ENCODE measurements at regions not wholly inside any gene's neighbourhood (a gene's known extent, or its start where the extent isn't known, plus 50 kb on each side); places are given as distances from the start of the nearest gene placed in this dataset.

GRCh38 chr11:122323754-122324421 lies 207.9 kb upstream of the BLID start:
- Histone ChIP-seq H3K4me3 (ENCODE audit: control insufficient read depth in 2 of 3, extremely low read depth in 1 of 3, insufficient read depth in 2 of 3, low read depth in 1 of 3, low read length in 3 of 3) (no peak overlapping the region), H3K4me1 (ENCODE audit: control insufficient read depth, extremely low read depth, insufficient read depth, low read length) (no peaks in the 10 kb centered on the region), H3K36me3 (ENCODE audit: control insufficient read depth in 2 of 2, extremely low read depth in 1 of 2, insufficient read depth in 2 of 2, low read length in 2 of 2) (no peaks in the 10 kb centered on the region), H2AFZ (ENCODE audit: control insufficient read depth, low read length) (no peak overlapping the region), H3K27ac (ENCODE audit: control insufficient read depth, insufficient read depth, low read length) (no peak overlapping the region), H4K20me1 (ENCODE audit: control insufficient read depth, extremely low read depth, insufficient read depth, low read length) (no peaks in the 10 kb centered on the region), H3K9me1 (ENCODE audit: control insufficient read depth, extremely low read depth, insufficient read depth, low read length) (no peaks in the 10 kb centered on the region), H3K9ac (ENCODE audit: control insufficient read depth, extremely low read depth, insufficient read depth, low read length) (no peak overlapping the region), H3K9me3 (ENCODE audit: control insufficient read depth, low read depth, low read length) (no peaks in the 10 kb centered on the region), H3K4me2 (ENCODE audit: control insufficient read depth, extremely low read depth, insufficient read depth, low read depth, low read length) (no peak overlapping the region), H3K79me2 (ENCODE audit: control insufficient read depth, insufficient read depth, low read length) (no peaks in the 10 kb centered on the region), H3K27me3 (ENCODE audit: control insufficient read depth, extremely low read depth, insufficient read depth, low read length) (no peaks in the 10 kb centered on the region)
- dilution Hi-C loops (cut with MboI; ENCODE audit: extremely low pct_ligation_motif_present, low sequenced_read_pairs): no loop called here
- DNase-seq (ENCODE audit: low read depth, low spot score) (no peak), FAIRE-seq (no peak)
- no peak for TF ChIP-seq EZH2 (IDR thresholded peaks at IDR 0.05; ENCODE audit: low read length)
- TF ChIP-seq, protein P1, sequence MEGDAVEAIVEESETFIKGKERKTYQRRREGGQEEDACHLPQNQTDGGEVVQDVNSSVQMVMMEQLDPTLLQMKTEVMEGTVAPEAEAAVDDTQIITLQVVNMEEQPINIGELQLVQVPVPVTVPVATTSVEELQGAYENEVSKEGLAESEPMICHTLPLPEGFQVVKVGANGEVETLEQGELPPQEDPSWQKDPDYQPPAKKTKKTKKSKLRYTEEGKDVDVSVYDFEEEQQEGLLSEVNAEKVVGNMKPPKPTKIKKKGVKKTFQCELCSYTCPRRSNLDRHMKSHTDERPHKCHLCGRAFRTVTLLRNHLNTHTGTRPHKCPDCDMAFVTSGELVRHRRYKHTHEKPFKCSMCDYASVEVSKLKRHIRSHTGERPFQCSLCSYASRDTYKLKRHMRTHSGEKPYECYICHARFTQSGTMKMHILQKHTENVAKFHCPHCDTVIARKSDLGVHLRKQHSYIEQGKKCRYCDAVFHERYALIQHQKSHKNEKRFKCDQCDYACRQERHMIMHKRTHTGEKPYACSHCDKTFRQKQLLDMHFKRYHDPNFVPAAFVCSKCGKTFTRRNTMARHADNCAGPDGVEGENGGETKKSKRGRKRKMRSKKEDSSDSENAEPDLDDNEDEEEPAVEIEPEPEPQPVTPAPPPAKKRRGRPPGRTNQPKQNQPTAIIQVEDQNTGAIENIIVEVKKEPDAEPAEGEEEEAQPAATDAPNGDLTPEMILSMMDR (optimal IDR thresholded peaks at IDR 0.05 in 1 of 3, IDR thresholded peaks at IDR 0.05 in 1 of 3, conservative IDR thresholded peaks at IDR 0.05 in 1 of 3; ENCODE audit: extremely low read depth in 1 of 3, insufficient read depth in 2 of 3, low read length in 3 of 3): no peak

DNA sequence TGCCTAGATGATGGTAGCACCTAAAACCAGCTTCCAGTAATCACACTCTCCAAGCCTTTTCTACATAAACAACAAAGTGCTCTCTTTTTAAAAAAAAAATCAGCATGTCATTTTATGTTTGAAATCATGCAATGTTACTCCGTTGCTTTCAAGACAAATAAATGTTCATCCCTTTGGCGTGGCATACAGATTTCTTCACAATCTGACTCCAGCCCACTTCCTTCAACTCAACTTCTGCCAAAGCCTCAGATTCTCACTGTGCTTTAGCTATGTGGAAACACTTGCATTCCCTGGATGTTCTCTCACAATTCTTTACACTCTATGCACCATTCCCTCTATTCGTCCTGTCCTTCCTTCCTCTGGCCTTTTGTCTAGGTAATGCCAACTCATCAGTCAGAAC lies 206.3 kb upstream of the BLID start:
- Histone ChIP-seq H2AFZ (ENCODE audit: control insufficient read depth, low read length) (no peak overlapping the region), H3K27me3 (ENCODE audit: control insufficient read depth, extremely low read depth, insufficient read depth, low read length) (no peaks in the 10 kb centered on the region), H3K79me2 (ENCODE audit: control insufficient read depth, insufficient read depth, low read length) (no peaks in the 10 kb centered on the region), H3K27ac (ENCODE audit: control insufficient read depth, insufficient read depth, low read length) (no peak overlapping the region), H3K9me3 (ENCODE audit: control insufficient read depth, low read depth, low read length) (no peaks in the 10 kb centered on the region), H3K9ac (ENCODE audit: control insufficient read depth, extremely low read depth, insufficient read depth, low read length) (no peak overlapping the region), H4K20me1 (ENCODE audit: control insufficient read depth, extremely low read depth, insufficient read depth, low read length) (no peaks in the 10 kb centered on the region), H3K9me1 (ENCODE audit: control insufficient read depth, extremely low read depth, insufficient read depth, low read length) (no peaks in the 10 kb centered on the region), H3K4me1 (ENCODE audit: control insufficient read depth, extremely low read depth, insufficient read depth, low read length) (no peaks in the 10 kb centered on the region), H3K4me3 (ENCODE audit: control insufficient read depth in 2 of 3, extremely low read depth in 1 of 3, insufficient read depth in 2 of 3, low read depth in 1 of 3, low read length in 3 of 3) (no peak overlapping the region), H3K4me2 (ENCODE audit: control insufficient read depth, extremely low read depth, insufficient read depth, low read depth, low read length) (no peak overlapping the region), H3K36me3 (ENCODE audit: control insufficient read depth in 2 of 2, extremely low read depth in 1 of 2, insufficient read depth in 2 of 2, low read length in 2 of 2) (no peaks in the 10 kb centered on the region)
- DNase-seq (ENCODE audit: low read depth, low spot score) (no peak), FAIRE-seq (no peak)
- TF ChIP-seq EZH2 (IDR thresholded peaks at IDR 0.05; ENCODE audit: low read length): no peak
- TF ChIP-seq, protein P1 (optimal IDR thresholded peaks at IDR 0.05 in 1 of 3, IDR thresholded peaks at IDR 0.05 in 1 of 3, conservative IDR thresholded peaks at IDR 0.05 in 1 of 3; ENCODE audit: extremely low read depth in 1 of 3, insufficient read depth in 2 of 3, low read length in 3 of 3): no peak
- dilution Hi-C loops (cut with MboI; ENCODE audit: extremely low pct_ligation_motif_present, low sequenced_read_pairs): no loop called here
